DND-41 (cell line): ENCODE measurements at regions not wholly inside any gene's neighbourhood (a gene's known extent, or its start where the extent isn't known, plus 50 kb on each side); places are given as distances from the start of the nearest gene placed in this dataset.

Experiments used
- ATAC-seq: fragments of 200-7000 bp; cut with Tn5 transposase; 3 replicates; pipeline ENCODE4 v1.9.1; 2021; ENCODE audit warnings: low read depth; ENCODE audit not compliant: insufficient read depth
- DNase-seq: peaks from one replicate; pipeline ENCODE4 v3.0.0-alpha.2; 2020
- H2AFZ ChIP-seq: 2 replicates; pipeline ENCODE4 v1.6.0; 2012; ENCODE audit warnings: low read depth, low read length
- H3K27ac ChIP-seq: 2 replicates; pipeline ENCODE4 v1.5.1; 2012; ENCODE audit warnings: low read length, inconsistent platforms
- H3K27me3 ChIP-seq: fragments of 200-600 bp; sonication (generic); 2 replicates; pipeline ENCODE4 v1.6.0; 2012; ENCODE audit warnings: low read length, mild to moderate bottlenecking, inconsistent platforms; ENCODE audit not compliant: insufficient read depth, poor library complexity
- H3K36me3 ChIP-seq: 2 replicates; pipeline ENCODE4 v1.5.1; 2012; ENCODE audit warnings: low read length, inconsistent platforms; ENCODE audit not compliant: insufficient read depth
- H3K4me1 ChIP-seq: 2 replicates; pipeline ENCODE4 v1.5.1; 2012; ENCODE audit warnings: mild to moderate bottlenecking, low read length; ENCODE audit not compliant: insufficient read depth
- H3K4me2 ChIP-seq: 2 replicates; pipeline ENCODE4 v1.6.0; 2012; ENCODE audit warnings: mild to moderate bottlenecking, moderate library complexity, low read length, inconsistent platforms; ENCODE audit not compliant: insufficient read depth
- H3K4me3 ChIP-seq, 2 experiments: fragments of 200-600 bp in 1 of 2; shearing (Covaris generic) in 1 of 2; 2 replicates each; pipeline ENCODE4 v1.5.1; 2012 to 2016; ENCODE audit warnings: inconsistent platforms in 2 of 2, low read length in 2 of 2, mild to moderate bottlenecking in 2 of 2, low read depth in 1 of 2, moderate library complexity in 1 of 2
- H3K79me2 ChIP-seq: 2 replicates; pipeline ENCODE4 v1.6.0; 2012; ENCODE audit warnings: low read length, inconsistent platforms; ENCODE audit not compliant: insufficient read depth
- H3K9ac ChIP-seq: 2 replicates; pipeline ENCODE4 v1.6.0; 2012; ENCODE audit warnings: low read depth, mild to moderate bottlenecking, inconsistent platforms, low read length, moderate library complexity
- H3K9me3 ChIP-seq: 2 replicates; pipeline ENCODE4 v1.5.1; 2012; ENCODE audit warnings: low read length, moderate library complexity, mild to moderate bottlenecking, inconsistent platforms; ENCODE audit not compliant: insufficient read depth, severe bottlenecking
- H4K20me1 ChIP-seq: 2 replicates; pipeline ENCODE4 v1.6.0; 2012; ENCODE audit warnings: low read length; ENCODE audit not compliant: insufficient read depth
- CTCF ChIP-seq: IDR thresholded peaks from 2 replicates; pipeline ENCODE4 v1.5.1; 2012; ENCODE audit warnings: borderline replicate concordance, low read length, moderate library complexity, mild to moderate bottlenecking; ENCODE audit not compliant: poor library complexity, severe bottlenecking; ENCODE audit errors: extremely low read depth
- EZH2 ChIP-seq: IDR thresholded peaks from 3 replicates; pipeline ENCODE4 v1.6.1; 2012; ENCODE audit warnings: borderline replicate concordance, low read depth, mild to moderate bottlenecking, moderate library complexity, low read length, inconsistent platforms; ENCODE audit not compliant: severe bottlenecking

GRCh38 chr13:108086678-108087077 lies 128.7 kb downstream of the LIG4 start:
- H3K79me2 ChIP-seq = no peaks in the 10 kb centered on the region
- H3K9ac ChIP-seq = no peak overlapping the region
- TF ChIP-seq EZH2 (no peak), CTCF (no peak)
- no peak for ATAC-seq
- DNase-seq = no peak
- H3K36me3 ChIP-seq = no peaks in the 10 kb centered on the region
- H3K9me3 ChIP-seq = no peaks in the 10 kb centered on the region
- H2AFZ ChIP-seq = no peak overlapping the region
- no peak overlapping the region for H3K4me3 ChIP-seq
- no peak overlapping the region for H3K27ac ChIP-seq
- no peaks in the 10 kb centered on the region for H4K20me1 ChIP-seq
- no peaks in the 10 kb centered on the region for H3K4me1 ChIP-seq
- H3K4me2 ChIP-seq = no peak overlapping the region
- no peaks in the 10 kb centered on the region for H3K27me3 ChIP-seq

- Histone ChIP-seq H3K79me2 (no peaks in the 10 kb centered on the region), H2AFZ (no peak overlapping the region), H3K4me2 (no peak overlapping the region), H3K4me3 (no peak overlapping the region), H3K36me3 (no peaks in the 10 kb centered on the region), H3K9ac (no peak overlapping the region), H4K20me1 (no peaks in the 10 kb centered on the region), H3K9me3 (no peaks in the 10 kb centered on the region), H3K27ac (no peak overlapping the region), H3K4me1 (no peaks in the 10 kb centered on the region), H3K27me3 (no peaks in the 10 kb centered on the region)
- TF ChIP-seq EZH2 (no peak), CTCF (no peak)
- ATAC-seq (no peak), DNase-seq (no peak)
These were observed 130.5 kb downstream of the LIG4 start for GRCh38 chr13:108084840-108085239.

- ATAC-seq = no peak
- H3K4me1 ChIP-seq = no peaks in the 10 kb centered on the region
These were observed 132.3 kb downstream of the LIG4 start for GRCh38 chr13:108083056-108083455.

More at GRCh38 chr13:108083056-108083455, 132.3 kb downstream of the LIG4 start:
- Histone ChIP-seq H3K4me2 (no peak overlapping the region), H4K20me1 (no peaks in the 10 kb centered on the region), H2AFZ (no peak overlapping the region), H3K4me3 (no peak overlapping the region), H3K36me3 (no peaks in the 10 kb centered on the region), H3K27ac (no peak overlapping the region), H3K9ac (no peak overlapping the region), H3K27me3 (no peaks in the 10 kb centered on the region), H3K79me2 (no peaks in the 10 kb centered on the region), H3K9me3 (no peaks in the 10 kb centered on the region)
- DNase-seq = no peak
- no peak for TF ChIP-seq EZH2
- TF ChIP-seq CTCF = no peak
